Spleen (tissue), 11 donors: ENCODE measurements at regions not wholly inside any gene's neighbourhood (a gene's known extent, or its start where the extent isn't known, plus 50 kb on each side); places are given as distances from the start of the nearest gene placed in this dataset.
A peak's percentile ranks its signal among the peaks of the same experiment; 100 is the strongest.

Source experiments
- DNase-seq: peaks from one replicate; pipeline ENCODE4 v3.0.0-alpha.2; 2020
- H3K27ac ChIP-seq, 8 donors: fragments of 200-600 bp; sonication (generic) in 7 of 8; 1 replicate in 4 of 8; 2 replicates in 4 of 8; pipeline versions ENCODE4 v1.5.0 to v1.8.0; 2016 to 2021; ENCODE audit warnings: inconsistent platforms in 4 of 8, mild to moderate bottlenecking in 4 of 8, moderate library complexity in 1 of 8
- H3K27me3 ChIP-seq, 7 donors: fragments of 200-600 bp; sonication (generic) in 6 of 7; replicated peaks in 1 of 7; 1 replicate in 4 of 7; 2 replicates in 3 of 7; pipeline versions ENCODE4 v1.5.0 to v1.8.0; 2016 to 2021; ENCODE audit warnings: inconsistent platforms in 3 of 7, mild to moderate bottlenecking in 1 of 7
- H3K36me3 ChIP-seq, 6 donors: fragments of 200-600 bp; sonication (generic) in 5 of 6; 1 replicate in 4 of 6; 2 replicates in 2 of 6; pipeline versions ENCODE4 v1.5.0 to v1.8.0; 2016 to 2021; ENCODE audit warnings: inconsistent platforms in 2 of 6
- H3K4me1 ChIP-seq, 6 donors: fragments of 200-600 bp; sonication (generic) in 5 of 6; 1 replicate in 3 of 6; 2 replicates in 3 of 6; pipeline versions ENCODE4 v1.5.0 to v1.8.0; 2016 to 2021; ENCODE audit warnings: inconsistent platforms in 3 of 6
- H3K4me3 ChIP-seq, 8 donors: fragments of 200-600 bp; sonication (generic) in 7 of 8; 1 replicate in 4 of 8; 2 replicates in 4 of 8; pipeline versions ENCODE4 v1.5.0 to v1.8.0; 2016 to 2021; ENCODE audit warnings: inconsistent platforms in 4 of 8, mild to moderate bottlenecking in 4 of 8, moderate library complexity in 2 of 8
- H3K9me3 ChIP-seq, 8 donors: fragments of 200-600 bp; sonication (generic) in 7 of 8; 1 replicate in 4 of 8; 2 replicates in 4 of 8; pipeline versions ENCODE4 v1.5.0 to v1.8.0; 2016 to 2021; ENCODE audit warnings: inconsistent platforms in 4 of 8
- CTCF ChIP-seq, 11 experiments: fragments of 200-600 bp in 7 of 11; fragments of 450-650 bp in 4 of 11; sonication (generic) in 4 of 11; IDR thresholded peaks in 8 of 11; conservative IDR thresholded peaks in 3 of 11; 1 replicate in 7 of 11; 2 replicates in 4 of 11; pipeline versions ENCODE4 v1.4.0 to v1.8.0; 2016 to 2021; ENCODE audit warnings: antibody characterized with exemption in 11 of 11, inconsistent platforms in 4 of 11, mild to moderate bottlenecking in 1 of 11
- POLR2A ChIP-seq, 3 donors: fragments of 450-650 bp; IDR thresholded peaks; one replicate each; pipeline ENCODE4 v1.5.1; 2017; ENCODE audit warnings: antibody characterized with exemption in 3 of 3, mild to moderate bottlenecking in 1 of 3
- POLR2AphosphoS5 ChIP-seq, 3 donors: sonication (generic); formaldehyde crosslinking; IDR thresholded peaks; one replicate each; pipeline ENCODE4 v1.5.1; 2017; ENCODE audit warnings: antibody characterized with exemption in 3 of 3
- WGBS, 5 donors: extraction: QIAGEN DNeasy Blood & Tissue Kit in 3 of 5; methylation state at CpG; one replicate each; pipeline versions ENCODE4 v1.1.5 to v1.1.7; 2013 to 2018; 5-methylcytosine and 5-hydroxymethylcytosine counted together
- intact Hi-C: fragments of 100-400 bp; cut with DNase I; formaldehyde crosslinking; loops from one replicate; pipeline ENCODE4 v1.15.0; 2023; ENCODE audit warnings: low total_unique reads
- donor health status: healthy with polysubstance abuse.
- donor health status: DM: no; HTN: no; CAD: no; lungs with moderate emphysema.
- donor health status: DM: no; HTN: no; CAD: no.
- donor health status: Bipolar disorder and iron deficiency.
- donor health status: healthy.
- donor health status: DM: no; HTN: no; CAD: no.
- donor health status: DM: yes; HTN: yes; CAD: no.

- 2 to 6% (median 3%) methylated on average over 11 of the region's 11 CpGs for WGBS, 5 donors
- H3K27me3 ChIP-seq: peaks cover 0 to 67% (median 6%) of the 10 kb centered on the region in 7 donors
- H3K9me3 ChIP-seq: no peaks in the 10 kb centered on the region
- TF ChIP-seq POLR2A (IDR thresholded peaks at IDR 0.05) (no peak), CTCF (IDR thresholded peaks at IDR 0.05 in 8 of 11, conservative IDR thresholded peaks at IDR 0.05 in 3 of 11) (peak; percentile 25 to 86 (median 71)), POLR2AphosphoS5 (IDR thresholded peaks at IDR 0.05) (no peak)
- no peak overlapping the region for H3K4me3 ChIP-seq
- H3K27ac ChIP-seq: no peak overlapping the region
- H3K4me1 ChIP-seq: peaks cover 0 to 15% (median 0%) of the 10 kb centered on the region in 6 donors
- DNase-seq: peak; percentile 74
- no peaks in the 10 kb centered on the region for H3K36me3 ChIP-seq
- intact Hi-C loops: loop anchor here (5.0 kb wide), 1 partner anchor 1561 kb away; no protein-coding TSS in a partner anchor
Measured at GRCh38 chr19:30666301-30666803, 294.2 kb downstream of the ZNF536 start.

- peaks cover 0 to 58% (median 6%) of the 10 kb centered on the region in 7 donors for H3K27me3 ChIP-seq
- intact Hi-C loops: loop anchor here (5.0 kb wide), 1 partner anchor 1562 kb away; no protein-coding TSS in a partner anchor
- no peaks in the 10 kb centered on the region for H3K9me3 ChIP-seq
- DNase-seq: no peak
- no peak overlapping the region for H3K4me3 ChIP-seq
- H3K36me3 ChIP-seq: no peaks in the 10 kb centered on the region
- WGBS, 5 donors: 70 to 90% (median 75%) methylated on average over 3 of the region's 3 CpGs
- no peak for TF ChIP-seq POLR2AphosphoS5 (IDR thresholded peaks at IDR 0.05)
- TF ChIP-seq CTCF (IDR thresholded peaks at IDR 0.05 in 8 of 11, conservative IDR thresholded peaks at IDR 0.05 in 3 of 11): no peak
- TF ChIP-seq POLR2A (IDR thresholded peaks at IDR 0.05): no peak
- H3K27ac ChIP-seq: no peak overlapping the region
- H3K4me1 ChIP-seq: peaks cover 0 to 15% (median 0%) of the 10 kb centered on the region in 6 donors
Measured at GRCh38 chr19:30665449-30665848, 293.3 kb downstream of the ZNF536 start.

GRCh38 chr19:30663611-30664174, 291.5 kb downstream of the ZNF536 start:
- 76 to 83% (median 80%) methylated on average over 2 of the region's 2 CpGs for WGBS, 5 donors
- TF ChIP-seq POLR2A (IDR thresholded peaks at IDR 0.05) (no peak), POLR2AphosphoS5 (IDR thresholded peaks at IDR 0.05) (no peak)
- Histone ChIP-seq H3K27ac (no peak overlapping the region), H3K9me3 (peaks cover 0 to 6% (median 0%) of the 10 kb centered on the region in 8 donors), H3K4me1 (peaks cover 0 to 5% (median 0%) of the 10 kb centered on the region in 6 donors), H3K36me3 (no peaks in the 10 kb centered on the region), H3K4me3 (no peak overlapping the region), H3K27me3 (peaks cover 0 to 41% (median 3%) of the 10 kb centered on the region in 7 donors)
- intact Hi-C loops: no loop called here
- no peak for DNase-seq

- peak overlapping the region in 1 of 8 donors; percentile 5 for H3K4me3 ChIP-seq
- intact Hi-C loops: no loop called here
- H3K27ac ChIP-seq: no peak overlapping the region
- peaks cover 0 to 6% (median 0%) of the 10 kb centered on the region in 8 donors for H3K9me3 ChIP-seq
- H3K4me1 ChIP-seq: peaks cover 0 to 5% (median 0%) of the 10 kb centered on the region in 6 donors
- H3K36me3 ChIP-seq: no peaks in the 10 kb centered on the region
- H3K27me3 ChIP-seq: peaks cover 0 to 27% (median 0%) of the 10 kb centered on the region in 7 donors
- TF ChIP-seq POLR2AphosphoS5 (IDR thresholded peaks at IDR 0.05): no peak
- TF ChIP-seq CTCF (IDR thresholded peaks at IDR 0.05 in 8 of 11, conservative IDR thresholded peaks at IDR 0.05 in 3 of 11): no peak
- no peak for TF ChIP-seq POLR2A (IDR thresholded peaks at IDR 0.05)
- DNase-seq: no peak
- WGBS, 5 donors: 50 to 62% (median 52%) methylated on average over 10 of the region's 10 CpGs
Measured at GRCh38 chr19:30662211-30662861, 290.2 kb downstream of the ZNF536 start.
